Astrocyte (in vitro differentiated cells and primary cell): ENCODE measurements at regions not wholly inside any gene's neighbourhood (a gene's known extent, or its start where the extent isn't known, plus 50 kb on each side); places are given as distances from the start of the nearest gene placed in this dataset.

Source experiments
- EZH2 ChIP-seq: IDR thresholded peaks from 2 replicates; pipeline ENCODE4 v1.6.1; 2012; ENCODE audit warnings: mild to moderate bottlenecking, low read length, inconsistent platforms; ENCODE audit not compliant: insufficient read depth
- TF ChIP-seq, protein P1 (sequence below): IDR thresholded peaks from 2 replicates; pipeline ENCODE4 v1.5.1; 2011; ENCODE audit warnings: low read depth, mild to moderate bottlenecking, inconsistent platforms, low read length, moderate library complexity; ENCODE audit not compliant: insufficient read depth

DNA sequence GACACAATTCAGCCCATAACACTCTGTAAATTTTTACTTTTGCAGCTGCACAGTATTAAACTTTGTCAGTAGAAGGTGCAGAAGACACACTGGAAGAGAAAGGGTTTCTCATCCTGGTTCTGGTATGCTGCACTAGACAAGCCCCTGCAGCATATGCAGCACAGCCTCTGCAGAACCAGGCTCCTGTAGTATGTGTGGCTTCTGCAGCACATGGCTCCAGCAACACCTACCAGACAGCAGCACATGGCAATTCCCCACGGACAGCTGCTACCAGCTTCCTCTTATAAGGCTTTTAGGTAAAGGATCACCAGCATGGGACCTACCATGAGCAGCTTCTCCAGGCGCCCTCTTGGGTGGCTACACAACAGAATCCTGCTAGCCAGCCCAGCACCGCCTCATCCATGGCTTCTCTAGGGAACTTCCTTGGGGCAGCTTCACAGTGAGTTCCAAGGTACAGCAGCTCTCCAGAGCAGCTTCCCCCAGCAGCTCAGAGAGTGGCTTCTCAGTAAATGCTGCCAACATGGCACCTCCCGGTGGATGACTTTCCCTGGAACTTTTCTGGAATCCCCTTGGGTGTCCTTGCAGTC, 534.4 kb upstream of the CXADR start:
- TF ChIP-seq, protein P1, sequence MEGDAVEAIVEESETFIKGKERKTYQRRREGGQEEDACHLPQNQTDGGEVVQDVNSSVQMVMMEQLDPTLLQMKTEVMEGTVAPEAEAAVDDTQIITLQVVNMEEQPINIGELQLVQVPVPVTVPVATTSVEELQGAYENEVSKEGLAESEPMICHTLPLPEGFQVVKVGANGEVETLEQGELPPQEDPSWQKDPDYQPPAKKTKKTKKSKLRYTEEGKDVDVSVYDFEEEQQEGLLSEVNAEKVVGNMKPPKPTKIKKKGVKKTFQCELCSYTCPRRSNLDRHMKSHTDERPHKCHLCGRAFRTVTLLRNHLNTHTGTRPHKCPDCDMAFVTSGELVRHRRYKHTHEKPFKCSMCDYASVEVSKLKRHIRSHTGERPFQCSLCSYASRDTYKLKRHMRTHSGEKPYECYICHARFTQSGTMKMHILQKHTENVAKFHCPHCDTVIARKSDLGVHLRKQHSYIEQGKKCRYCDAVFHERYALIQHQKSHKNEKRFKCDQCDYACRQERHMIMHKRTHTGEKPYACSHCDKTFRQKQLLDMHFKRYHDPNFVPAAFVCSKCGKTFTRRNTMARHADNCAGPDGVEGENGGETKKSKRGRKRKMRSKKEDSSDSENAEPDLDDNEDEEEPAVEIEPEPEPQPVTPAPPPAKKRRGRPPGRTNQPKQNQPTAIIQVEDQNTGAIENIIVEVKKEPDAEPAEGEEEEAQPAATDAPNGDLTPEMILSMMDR = no peak
- no peak for TF ChIP-seq EZH2
